AG04449 (cell line): ENCODE measurements at regions not wholly inside any gene's neighbourhood (a gene's known extent, or its start where the extent isn't known, plus 50 kb on each side); places are given as distances from the start of the nearest gene placed in this dataset.

Experiments
- CTCF ChIA-PET: fragments of 350-600 bp; formaldehyde crosslinking; extraction: SDS; loops from one replicate; lab custom pipeline; 2021; ENCODE audit warnings: antibody characterized with exemption; lab: Yijun Ruan, JAX
- POLR2A ChIA-PET: fragments of 400-600, 350-600 bp; formaldehyde crosslinking; extraction: SDS; loops from one replicate; lab custom pipeline; 2020; ENCODE audit warnings: antibody characterized with exemption, inconsistent platforms; lab: Yijun Ruan, JAX
- DNase-seq: peaks from one replicate; pipeline ENCODE4 v3.0.0-alpha.2; 2010; ENCODE audit warnings: low read depth, low spot score
- H3K4me3 ChIP-seq: 2 replicates; pipeline ENCODE4 v1.5.1; 2011; ENCODE audit warnings: low read depth, mild to moderate bottlenecking, control low read depth, low read length
- TF ChIP-seq, protein P1 (sequence below): IDR thresholded peaks from one replicate; pipeline ENCODE4 v1.5.1; 2011; ENCODE audit warnings: mild to moderate bottlenecking, moderate library complexity, low read length, control low read depth, inconsistent platforms; ENCODE audit not compliant: insufficient read depth; ENCODE audit errors: missing control alignments

DNA sequence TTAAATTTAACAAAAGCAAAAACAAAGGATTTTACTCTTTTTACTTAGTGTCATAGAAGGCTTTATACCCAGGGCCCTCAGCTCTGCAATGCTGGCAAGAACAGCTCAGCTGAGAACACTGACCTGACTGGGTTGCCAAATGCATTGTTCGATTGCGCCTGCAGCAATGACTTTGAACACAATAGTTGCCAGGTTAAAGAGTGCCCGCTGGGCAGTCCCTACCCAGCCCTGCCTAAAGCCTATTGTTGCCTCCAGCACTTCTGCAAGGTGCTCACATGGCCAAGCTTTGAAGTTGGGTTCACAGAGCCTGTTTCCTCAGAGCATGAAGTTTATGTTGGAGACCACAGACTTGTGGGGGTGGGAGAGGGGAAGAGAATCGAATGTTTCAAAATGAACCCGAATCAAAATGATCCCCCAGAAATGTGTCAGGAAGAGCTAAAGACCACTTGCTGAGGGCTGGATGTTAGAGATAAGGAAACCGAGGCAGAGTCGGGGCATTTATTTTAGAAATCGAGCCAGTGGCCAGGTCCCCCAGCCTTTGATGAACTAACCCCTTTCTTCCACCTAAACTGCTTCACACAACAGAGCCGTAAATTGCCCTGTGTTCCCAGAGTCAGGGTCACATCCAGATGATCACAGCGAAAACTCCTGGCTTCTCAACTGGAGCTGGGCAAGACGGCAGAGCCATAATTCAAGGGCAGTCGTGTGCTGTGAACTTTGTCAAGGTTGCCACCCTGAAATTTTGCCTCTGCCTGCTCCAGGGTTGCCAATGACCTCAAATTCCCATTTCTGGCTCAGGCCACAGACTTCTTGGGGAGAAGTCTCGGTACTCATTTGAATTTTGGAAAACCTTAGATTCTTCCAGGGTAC is 55.0 kb downstream of the FOXA2 start:
- CTCF ChIA-PET: no interaction called here
- H3K4me3 ChIP-seq: no peak overlapping the region
- TF ChIP-seq, protein P1, sequence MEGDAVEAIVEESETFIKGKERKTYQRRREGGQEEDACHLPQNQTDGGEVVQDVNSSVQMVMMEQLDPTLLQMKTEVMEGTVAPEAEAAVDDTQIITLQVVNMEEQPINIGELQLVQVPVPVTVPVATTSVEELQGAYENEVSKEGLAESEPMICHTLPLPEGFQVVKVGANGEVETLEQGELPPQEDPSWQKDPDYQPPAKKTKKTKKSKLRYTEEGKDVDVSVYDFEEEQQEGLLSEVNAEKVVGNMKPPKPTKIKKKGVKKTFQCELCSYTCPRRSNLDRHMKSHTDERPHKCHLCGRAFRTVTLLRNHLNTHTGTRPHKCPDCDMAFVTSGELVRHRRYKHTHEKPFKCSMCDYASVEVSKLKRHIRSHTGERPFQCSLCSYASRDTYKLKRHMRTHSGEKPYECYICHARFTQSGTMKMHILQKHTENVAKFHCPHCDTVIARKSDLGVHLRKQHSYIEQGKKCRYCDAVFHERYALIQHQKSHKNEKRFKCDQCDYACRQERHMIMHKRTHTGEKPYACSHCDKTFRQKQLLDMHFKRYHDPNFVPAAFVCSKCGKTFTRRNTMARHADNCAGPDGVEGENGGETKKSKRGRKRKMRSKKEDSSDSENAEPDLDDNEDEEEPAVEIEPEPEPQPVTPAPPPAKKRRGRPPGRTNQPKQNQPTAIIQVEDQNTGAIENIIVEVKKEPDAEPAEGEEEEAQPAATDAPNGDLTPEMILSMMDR: no peak
- POLR2A ChIA-PET: no interaction called here
- DNase-seq: no peak

DNA sequence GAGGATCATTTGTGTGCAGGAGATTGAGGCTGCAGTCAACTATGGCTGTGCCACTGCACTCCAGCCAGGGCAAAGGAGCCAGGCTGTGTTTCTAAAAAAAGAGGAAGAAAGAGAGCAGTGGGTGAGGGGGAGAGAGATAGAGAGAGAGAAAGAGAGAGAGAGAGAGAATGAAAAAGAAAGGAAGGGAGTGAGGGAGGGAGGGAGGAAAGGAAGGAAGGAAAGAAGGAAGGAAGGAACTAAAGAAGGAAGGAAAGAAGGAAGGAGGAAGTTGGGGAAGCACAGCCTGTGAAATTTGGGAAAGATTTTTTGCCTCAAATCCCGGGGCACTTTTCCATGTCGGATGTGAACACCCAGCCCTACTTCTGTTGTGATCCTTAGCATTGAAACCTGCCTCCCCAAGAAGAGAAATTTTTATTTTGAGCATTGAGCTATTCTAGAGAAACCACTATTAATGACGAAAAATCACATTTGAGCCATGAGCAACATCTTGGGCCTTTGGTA is 57.8 kb downstream of the FOXA2 start:
- ChIA-PET CTCF (no interaction called here), POLR2A (no interaction called here)
- no peak overlapping the region for H3K4me3 ChIP-seq
- no peak for DNase-seq
- TF ChIP-seq, protein P1: no peak

DNA sequence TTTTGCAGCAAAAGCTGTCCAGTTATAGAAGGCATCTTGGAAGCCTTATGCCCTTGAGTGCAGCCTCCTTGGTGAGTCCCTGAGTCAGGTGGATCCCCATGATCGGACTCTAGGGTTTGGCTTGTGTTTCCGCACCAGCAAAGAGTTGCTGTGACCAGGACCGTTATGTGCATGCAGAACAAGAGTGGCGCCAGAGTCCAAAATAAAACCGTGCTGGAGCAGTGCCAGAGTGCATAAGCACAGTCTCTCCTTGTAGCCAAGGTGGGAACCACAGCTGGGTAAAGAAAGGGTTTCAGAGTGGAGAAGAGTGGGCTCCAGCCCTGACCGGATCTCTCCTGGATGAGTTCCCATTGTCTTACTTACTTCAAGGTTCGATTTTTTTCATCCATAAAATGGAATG is 58.6 kb downstream of the FOXA2 start:
- no peak overlapping the region for H3K4me3 ChIP-seq
- TF ChIP-seq, protein P1: no peak
- ChIA-PET CTCF (no interaction called here), POLR2A (no interaction called here)
- no peak for DNase-seq

DNA sequence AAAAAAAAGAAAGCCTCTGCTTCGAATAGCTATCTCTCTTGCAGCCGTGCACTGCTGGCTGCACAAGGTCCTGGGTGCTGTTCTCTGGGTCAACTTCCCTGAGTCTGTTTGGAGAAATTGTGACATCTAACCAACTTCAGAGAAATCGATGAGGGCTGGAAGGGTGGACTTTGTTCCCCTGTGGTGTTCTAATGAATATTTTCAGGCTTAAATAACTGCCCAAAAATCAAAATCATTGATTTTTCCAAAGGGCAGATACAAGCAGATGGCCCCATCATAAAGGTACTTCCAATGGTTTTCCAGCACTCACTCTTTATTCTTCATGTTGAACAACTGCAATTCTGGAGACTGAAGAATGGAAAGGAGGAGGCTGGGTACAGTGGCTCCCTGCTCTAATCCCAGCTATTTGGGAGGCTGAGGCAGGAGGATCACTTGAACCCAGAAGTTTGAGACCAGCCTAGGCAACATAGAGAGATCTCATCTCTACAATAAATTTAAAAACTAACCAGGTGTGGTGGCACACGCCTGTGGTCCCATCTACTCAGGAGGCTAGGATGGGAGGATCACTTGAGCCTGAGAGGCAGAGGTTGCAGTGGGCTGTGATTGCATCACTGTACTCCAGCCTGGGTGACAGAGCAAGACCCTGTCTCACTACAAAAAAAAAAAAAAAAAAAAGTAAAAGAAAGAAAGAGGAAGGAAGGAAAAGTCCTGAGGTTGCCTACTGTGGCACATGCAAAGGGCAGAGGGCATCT is 59.1 kb downstream of the FOXA2 start:
- TF ChIP-seq, protein P1: no peak
- DNase-seq: no peak
- H3K4me3 ChIP-seq: no peak overlapping the region
- ChIA-PET CTCF (no interaction called here), POLR2A (no interaction called here)

DNA sequence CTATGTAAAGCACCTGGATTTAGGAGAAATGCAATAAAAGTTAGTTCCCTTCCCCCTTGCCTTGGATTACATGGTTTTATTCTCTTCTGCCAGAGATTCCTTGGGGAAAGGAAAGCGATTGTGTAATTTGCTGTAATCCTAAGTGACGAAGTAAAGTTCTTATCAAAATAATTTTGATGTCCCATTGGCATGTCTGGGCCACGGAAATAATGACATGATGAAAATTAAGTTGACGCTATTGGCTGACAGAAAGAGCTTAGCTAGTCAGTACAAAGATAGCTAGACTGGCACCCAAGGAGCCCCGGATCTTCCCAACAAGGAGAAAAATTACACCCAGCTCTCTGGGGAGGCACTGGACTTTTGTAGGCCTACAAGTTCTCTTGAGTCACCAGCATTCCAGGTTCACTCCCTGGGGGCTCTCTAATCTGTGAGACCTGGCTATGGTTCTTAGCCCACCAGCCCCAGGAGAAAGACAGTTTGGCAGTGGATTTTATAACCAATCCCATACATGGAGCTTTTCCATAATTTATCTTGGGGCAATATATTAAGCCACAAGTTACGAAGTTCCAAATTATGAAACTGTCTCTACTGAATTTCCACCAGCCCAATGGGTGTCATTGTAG is 59.9 kb downstream of the FOXA2 start:
- no peak overlapping the region for H3K4me3 ChIP-seq
- DNase-seq: no peak
- CTCF ChIA-PET: no interaction called here
- POLR2A ChIA-PET: no interaction called here
- TF ChIP-seq, protein P1: no peak
